SK-N-SH treated with all-trans-retinoic acid at 6 μM for 48 hours (cell line): ENCODE measurements at regions not wholly inside any gene's neighbourhood (a gene's known extent, or its start where the extent isn't known, plus 50 kb on each side); places are given as distances from the start of the nearest gene placed in this dataset.

Experiments used
- ATAC-seq: fragments of 200-7000 bp; cut with Tn5 transposase; 3 replicates; pipeline ENCODE4 v1.9.1; 2020; ENCODE audit warnings: mild to moderate bottlenecking, moderate library complexity
- ARNTL ChIP-seq: fragments of 450-650 bp; formaldehyde crosslinking; IDR thresholded peaks from 2 replicates; pipeline ENCODE4 v1.5.0; 2020; ENCODE audit warnings: low read depth, mild to moderate bottlenecking, moderate library complexity, borderline replicate concordance
- CREB5 ChIP-seq: fragments of 250-450 bp; sonication (Bioruptor Pico); IDR thresholded peaks from 2 replicates; pipeline ENCODE4 v1.5.1; 2020; ENCODE audit warnings: low read depth, mild to moderate bottlenecking, moderate library complexity
- CSDC2 ChIP-seq: fragments of 250-450 bp; sonication (Bioruptor Pico); IDR thresholded peaks from 2 replicates; pipeline ENCODE4 v1.5.0; 2020; ENCODE audit warnings: mild to moderate bottlenecking, moderate library complexity
- CSRNP3 ChIP-seq: fragments of 250-450 bp; sonication (Bioruptor Pico); IDR thresholded peaks from 2 replicates; pipeline ENCODE4 v1.5.1; 2021; ENCODE audit warnings: mild to moderate bottlenecking, moderate library complexity
- ESRRG ChIP-seq: fragments of 250-450 bp; sonication (Bioruptor Pico); IDR thresholded peaks from 2 replicates; pipeline ENCODE4 v1.6.1; 2021; ENCODE audit warnings: mild to moderate bottlenecking
- GLIS3 ChIP-seq: fragments of 250-450 bp; sonication (Bioruptor Pico); IDR thresholded peaks from 2 replicates; pipeline ENCODE4 v1.5.0; 2020; ENCODE audit warnings: mild to moderate bottlenecking, moderate library complexity
- ISL1 ChIP-seq: fragments of 250-450 bp; sonication (Bioruptor Pico); IDR thresholded peaks from 2 replicates; pipeline ENCODE4 v2.1.2; 2022; ENCODE audit warnings: mild to moderate bottlenecking, moderate library complexity
- PATZ1 ChIP-seq: fragments of 250-450 bp; sonication (Bioruptor Pico); IDR thresholded peaks from 2 replicates; pipeline ENCODE4 v1.8.0; 2020; ENCODE audit warnings: mild to moderate bottlenecking, moderate library complexity, borderline replicate concordance
- POU6F1 ChIP-seq: fragments of 250-450 bp; sonication (Bioruptor Pico); IDR thresholded peaks from 2 replicates; pipeline ENCODE4 v1.8.0; 2021; ENCODE audit warnings: low read depth, mild to moderate bottlenecking, moderate library complexity, borderline replicate concordance
- SNAI2 ChIP-seq: fragments of 250-450 bp; sonication (Bioruptor Pico); IDR thresholded peaks from 2 replicates; pipeline ENCODE4 v1.5.0; 2020; ENCODE audit warnings: mild to moderate bottlenecking, moderate library complexity
- TSHZ2 ChIP-seq: fragments of 250-450 bp; sonication (Bioruptor Pico); IDR thresholded peaks from 2 replicates; pipeline ENCODE4 v1.5.0; 2020; ENCODE audit warnings: mild to moderate bottlenecking, moderate library complexity
- ZC3H10 ChIP-seq: fragments of 250-450 bp; sonication (Bioruptor Pico); IDR thresholded peaks from 2 replicates; pipeline ENCODE4 v1.5.1; 2021; ENCODE audit warnings: mild to moderate bottlenecking, moderate library complexity
- ZFP3 ChIP-seq: fragments of 250-450 bp; sonication (Bioruptor Pico); IDR thresholded peaks from 2 replicates; pipeline ENCODE4 v1.5.0; 2020; ENCODE audit warnings: mild to moderate bottlenecking, moderate library complexity
- ZFP30 ChIP-seq: fragments of 450-650 bp; formaldehyde crosslinking; IDR thresholded peaks from 2 replicates; pipeline ENCODE4 v1.5.0; 2022; ENCODE audit warnings: mild to moderate bottlenecking, moderate library complexity
- ZNF565 ChIP-seq: fragments of 450-650 bp; formaldehyde crosslinking; conservative IDR thresholded peaks from 2 replicates; pipeline ENCODE4 v1.5.0; 2020; ENCODE audit warnings: low read depth, mild to moderate bottlenecking, moderate library complexity
- ZNF70 ChIP-seq: fragments of 450-650 bp; formaldehyde crosslinking; IDR thresholded peaks from 2 replicates; pipeline ENCODE4 v1.5.0; 2020; ENCODE audit warnings: mild to moderate bottlenecking, moderate library complexity
- ZNF8 ChIP-seq: fragments of 450-650 bp; formaldehyde crosslinking; IDR thresholded peaks from 2 replicates; pipeline ENCODE4 v1.5.0; 2020; ENCODE audit warnings: mild to moderate bottlenecking, moderate library complexity

- TF ChIP-seq PATZ1 (no peak), POU6F1 (no peak), SNAI2 (CRISPR knock-in tag) (no peak), ISL1 (CRISPR knock-in tag) (peak; percentile 89)
- ATAC-seq = peak; percentile 81
Observed at GRCh38 chr18:60277855-60278480, 94.6 kb downstream of the MC4R start.

- TF ChIP-seq ZFP3 (CRISPR knock-in tag) (no peak), ZNF70 (CRISPR knock-in tag) (no peak), SNAI2 (CRISPR knock-in tag) (no peak), CSRNP3 (CRISPR knock-in tag) (no peak), ZC3H10 (CRISPR knock-in tag) (no peak), ARNTL (no peak), TSHZ2 (CRISPR knock-in tag) (no peak), GLIS3 (CRISPR knock-in tag) (no peak), CREB5 (CRISPR knock-in tag) (no peak), ZNF565 (no peak), CSDC2 (no peak), PATZ1 (no peak), ZNF8 (CRISPR knock-in tag) (no peak), ZFP30 (CRISPR knock-in tag) (no peak)
- no peak for ATAC-seq
Observed at GRCh38 chr18:60267391-60268058, 105.0 kb downstream of the MC4R start.

- TF ChIP-seq ISL1 (CRISPR knock-in tag) (peak; percentile 18; the same call in 1 of the 2 replicates), ESRRG (no peak)
- ATAC-seq = no peak
Observed at GRCh38 chr18:60266558-60266957, 106.0 kb downstream of the MC4R start.
